Panc1 (cell line): ENCODE measurements at regions not wholly inside any gene's neighbourhood (a gene's known extent, or its start where the extent isn't known, plus 50 kb on each side); places are given as distances from the start of the nearest gene placed in this dataset.

Experiments
- CTCF ChIP-seq: fragments of 450-650 bp; IDR thresholded peaks from 2 replicates; pipeline ENCODE4 v1.5.1; 2017; ENCODE audit warnings: mild to moderate bottlenecking
- TCF7L2 ChIP-seq: IDR thresholded peaks from 2 replicates; pipeline ENCODE4 v1.6.1; 2011; ENCODE audit warnings: mild to moderate bottlenecking, low read depth, low read length, inconsistent platforms

- TF ChIP-seq TCF7L2 = no peak
- no peak for TF ChIP-seq CTCF
Observed at GRCh38 chr21:24423546-24423945, 1183.7 kb downstream of the MRPL39 start.
